ENCODE measurements at regions not wholly inside any gene's neighbourhood (a gene's known extent, or its start where the extent isn't known, plus 50 kb on each side); places are given as distances from the start of the nearest gene placed in this dataset.

DNA sequence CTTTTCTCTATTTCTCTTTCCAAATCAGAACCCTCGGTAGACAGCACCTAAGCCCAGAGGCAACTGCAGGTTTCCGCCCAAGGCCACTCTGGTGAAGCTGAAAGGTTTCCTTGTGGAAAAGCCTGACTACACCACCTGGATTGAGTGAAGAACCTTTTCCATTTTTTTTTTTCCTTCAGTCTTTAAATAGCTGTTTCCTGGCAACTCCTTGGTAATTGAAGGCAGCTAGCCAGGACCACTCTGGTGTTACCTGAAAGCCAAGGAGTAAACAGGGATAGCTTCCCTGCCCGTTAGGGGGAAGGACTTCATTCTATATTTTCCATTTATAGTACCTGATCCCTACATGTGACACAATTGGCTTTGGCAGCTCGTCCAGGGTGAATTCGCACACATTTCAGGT, 1238.4 kb downstream of the GRIK2 start:
- CTCF ChIA-PET = no interaction called here
- no peaks in the 10 kb centered on the region for H3K9me3 ChIP-seq (ENCODE audit: low read length)
- DNase-seq = no peak
- POLR2A ChIA-PET = no interaction called here
- Mint-ChIP-seq H3K4me3 (no peak overlapping the region), H3K9me3 (peaks cover 0 to 19% (median 3%) of the 10 kb centered on the region in 5 donors), H3K27ac (no peak overlapping the region), H3K36me3 (no peaks in the 10 kb centered on the region), H3K27me3 (no peaks in the 10 kb centered on the region), H3K4me1 (no peaks in the 10 kb centered on the region)
- no peak overlapping the region for H3K27ac ChIP-seq (ENCODE audit: low read depth, low read length)
- H3K36me3 ChIP-seq (ENCODE audit: insufficient read depth, low read length) = no peaks in the 10 kb centered on the region
- H3K4me1 ChIP-seq (ENCODE audit: insufficient read depth, low read length) = no peaks in the 10 kb centered on the region
- H3K4me3 ChIP-seq (ENCODE audit: low read length) = no peak overlapping the region
- no peaks in the 10 kb centered on the region for H3K27me3 ChIP-seq (ENCODE audit: insufficient read depth, low read length, poor library complexity, severe bottlenecking)

DNA sequence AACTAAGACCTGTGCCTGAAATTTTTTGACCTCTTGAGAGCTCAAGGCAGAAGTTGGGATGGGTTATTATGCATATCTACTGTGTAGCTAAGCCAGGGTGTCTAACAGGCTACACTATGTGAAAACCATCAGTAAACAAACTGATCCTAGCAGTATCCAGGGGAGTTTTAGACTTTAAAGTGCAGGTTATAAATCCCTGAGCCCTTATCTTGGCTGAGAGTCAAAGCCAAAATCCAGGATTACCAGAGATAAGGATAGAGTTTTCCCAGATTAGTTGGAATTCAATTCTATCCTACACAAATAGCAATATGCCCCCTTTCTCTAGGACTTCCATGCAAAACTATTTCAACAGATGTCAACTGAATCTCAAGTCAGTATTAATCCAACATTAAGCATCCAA, 1229.7 kb downstream of the GRIK2 start:
- no peaks in the 10 kb centered on the region for H3K4me1 ChIP-seq (ENCODE audit: insufficient read depth, low read length)
- Mint-ChIP-seq H3K4me3 (no peak overlapping the region), H3K27ac (no peak overlapping the region), H3K9me3 (peaks cover 2 to 23% (median 4%) of the 10 kb centered on the region in 5 donors), H3K4me1 (no peaks in the 10 kb centered on the region), H3K27me3 (no peaks in the 10 kb centered on the region), H3K36me3 (no peaks in the 10 kb centered on the region)
- CTCF ChIA-PET = no interaction called here
- H3K9me3 ChIP-seq (ENCODE audit: low read length) = no peaks in the 10 kb centered on the region
- no peaks in the 10 kb centered on the region for H3K27me3 ChIP-seq (ENCODE audit: insufficient read depth, low read length, poor library complexity, severe bottlenecking)
- no peak overlapping the region for H3K27ac ChIP-seq (ENCODE audit: low read depth, low read length)
- DNase-seq = no peak
- no peaks in the 10 kb centered on the region for H3K36me3 ChIP-seq (ENCODE audit: insufficient read depth, low read length)
- POLR2A ChIA-PET = no interaction called here
- no peak overlapping the region for H3K4me3 ChIP-seq (ENCODE audit: low read length)

- Histone ChIP-seq H3K4me3 (ENCODE audit: low read length) (no peak overlapping the region), H3K36me3 (ENCODE audit: insufficient read depth, low read length) (no peaks in the 10 kb centered on the region), H3K4me1 (ENCODE audit: insufficient read depth, low read length) (no peaks in the 10 kb centered on the region), H3K27ac (ENCODE audit: low read depth, low read length) (no peak overlapping the region), H3K9me3 (ENCODE audit: low read length) (no peaks in the 10 kb centered on the region), H3K27me3 (ENCODE audit: insufficient read depth, low read length, poor library complexity, severe bottlenecking) (no peaks in the 10 kb centered on the region)
- no peak overlapping the region for H3K4me3 Mint-ChIP-seq
- DNase-seq = no peak
- H3K36me3 Mint-ChIP-seq = no peaks in the 10 kb centered on the region
- H3K9me3 Mint-ChIP-seq = peaks cover 0 to 12% (median 3%) of the 10 kb centered on the region in 5 donors
- CTCF ChIA-PET = no interaction called here
- no peak overlapping the region for H3K27ac Mint-ChIP-seq
- no peaks in the 10 kb centered on the region for H3K27me3 Mint-ChIP-seq
- POLR2A ChIA-PET = no interaction called here
- H3K4me1 Mint-ChIP-seq = no peaks in the 10 kb centered on the region
Observed at GRCh38 chr6:102619585-102619984, 1226.1 kb downstream of the GRIK2 start.

DNA sequence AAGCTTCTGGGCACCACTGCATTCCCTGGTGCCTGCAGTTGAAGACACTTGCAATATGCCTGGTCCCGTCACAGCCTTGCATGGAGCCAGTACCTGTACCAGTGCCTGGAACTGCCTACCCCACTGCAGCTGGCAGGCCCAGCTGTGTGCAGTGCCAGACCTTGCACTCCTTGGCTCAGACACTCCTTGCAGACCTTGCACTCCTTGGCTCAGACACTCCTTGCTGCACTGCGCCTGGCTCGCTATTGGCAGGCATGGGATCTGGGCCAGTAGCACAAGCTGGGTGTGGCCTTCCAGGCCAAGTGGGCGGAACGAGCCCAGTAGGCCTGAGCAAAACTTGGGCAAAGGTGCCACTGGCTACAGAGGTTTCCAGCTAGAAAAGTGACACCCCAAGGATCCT, 1189.1 kb downstream of the GRIK2 start:
- no peaks in the 10 kb centered on the region for H3K36me3 Mint-ChIP-seq
- peaks cover 2 to 6% (median 3%) of the 10 kb centered on the region in 5 donors for H3K9me3 Mint-ChIP-seq
- H3K27ac ChIP-seq (ENCODE audit: low read depth, low read length) = no peak overlapping the region
- no peaks in the 10 kb centered on the region for H3K27me3 Mint-ChIP-seq
- H3K9me3 ChIP-seq (ENCODE audit: low read length) = no peaks in the 10 kb centered on the region
- DNase-seq = no peak
- no peaks in the 10 kb centered on the region for H3K4me1 ChIP-seq (ENCODE audit: insufficient read depth, low read length)
- no peaks in the 10 kb centered on the region for H3K27me3 ChIP-seq (ENCODE audit: insufficient read depth, low read length, poor library complexity, severe bottlenecking)
- CTCF ChIA-PET = no interaction called here
- no peak overlapping the region for H3K4me3 Mint-ChIP-seq
- no peak overlapping the region for H3K27ac Mint-ChIP-seq
- POLR2A ChIA-PET = no interaction called here
- H3K36me3 ChIP-seq (ENCODE audit: insufficient read depth, low read length) = no peaks in the 10 kb centered on the region
- no peaks in the 10 kb centered on the region for H3K4me1 Mint-ChIP-seq
- H3K4me3 ChIP-seq (ENCODE audit: low read length) = no peak overlapping the region

- Histone ChIP-seq H3K4me3 (ENCODE audit: low read length) (no peak overlapping the region), H3K36me3 (ENCODE audit: insufficient read depth, low read length) (no peaks in the 10 kb centered on the region), H3K9me3 (ENCODE audit: low read length) (no peaks in the 10 kb centered on the region), H3K27me3 (ENCODE audit: insufficient read depth, low read length, poor library complexity, severe bottlenecking) (no peaks in the 10 kb centered on the region), H3K27ac (ENCODE audit: low read depth, low read length) (no peak overlapping the region), H3K4me1 (ENCODE audit: insufficient read depth, low read length) (no peaks in the 10 kb centered on the region)
- peaks cover 2 to 6% (median 3%) of the 10 kb centered on the region in 5 donors for H3K9me3 Mint-ChIP-seq
- DNase-seq = peak in 1 of 5 donors; percentile 42
- ChIA-PET POLR2A (no interaction called here), CTCF (no interaction called here)
- no peaks in the 10 kb centered on the region for H3K36me3 Mint-ChIP-seq
- no peak overlapping the region for H3K4me3 Mint-ChIP-seq
- H3K4me1 Mint-ChIP-seq = no peaks in the 10 kb centered on the region
- no peaks in the 10 kb centered on the region for H3K27me3 Mint-ChIP-seq
- no peak overlapping the region for H3K27ac Mint-ChIP-seq
Observed at GRCh38 chr6:102581378-102582124, 1188.0 kb downstream of the GRIK2 start.

DNA sequence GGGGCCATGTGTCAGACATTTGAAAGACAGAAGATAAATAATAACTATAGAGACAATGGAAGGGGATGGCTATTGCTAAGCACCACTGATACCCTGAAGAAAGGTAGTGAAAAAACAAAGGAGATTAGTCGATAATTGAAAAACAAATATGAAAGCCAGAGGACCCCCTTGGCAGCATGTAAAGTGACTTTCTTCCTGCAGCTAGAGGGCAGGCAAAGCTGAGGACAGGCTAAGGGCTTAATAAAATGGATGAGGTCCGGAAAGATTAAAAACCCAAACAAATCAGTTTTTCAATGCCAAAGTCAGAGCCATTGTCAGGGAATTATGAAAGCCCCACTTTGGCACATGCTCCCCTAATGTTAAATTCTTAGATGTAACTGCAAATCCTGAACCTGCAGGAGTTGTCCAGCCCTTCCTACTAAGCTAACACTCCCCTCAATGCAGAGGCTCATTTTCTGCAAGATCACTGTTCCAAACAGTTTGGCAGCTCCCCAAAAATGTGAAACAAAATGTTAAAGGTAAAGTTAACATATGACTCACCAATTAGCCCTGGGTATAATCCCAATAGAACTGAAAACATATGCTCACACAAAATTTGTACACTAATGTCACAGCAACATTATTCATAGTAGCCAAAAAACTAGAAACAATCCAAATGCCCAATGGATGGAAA, 1177.9 kb downstream of the GRIK2 start:
- POLR2A ChIA-PET = no interaction called here
- Histone ChIP-seq H3K27me3 (ENCODE audit: insufficient read depth, low read length, poor library complexity, severe bottlenecking) (no peaks in the 10 kb centered on the region), H3K9me3 (ENCODE audit: low read length) (no peaks in the 10 kb centered on the region), H3K36me3 (ENCODE audit: insufficient read depth, low read length) (no peaks in the 10 kb centered on the region), H3K4me1 (ENCODE audit: insufficient read depth, low read length) (no peaks in the 10 kb centered on the region), H3K27ac (ENCODE audit: low read depth, low read length) (no peak overlapping the region), H3K4me3 (ENCODE audit: low read length) (no peak overlapping the region)
- peaks cover 0 to 4% (median 3%) of the 10 kb centered on the region in 5 donors for H3K9me3 Mint-ChIP-seq
- H3K4me3 Mint-ChIP-seq = no peak overlapping the region
- H3K4me1 Mint-ChIP-seq = no peaks in the 10 kb centered on the region
- no peaks in the 10 kb centered on the region for H3K27me3 Mint-ChIP-seq
- no peak overlapping the region for H3K27ac Mint-ChIP-seq
- H3K36me3 Mint-ChIP-seq = no peaks in the 10 kb centered on the region
- CTCF ChIA-PET = no interaction called here
- no peak for DNase-seq

DNA sequence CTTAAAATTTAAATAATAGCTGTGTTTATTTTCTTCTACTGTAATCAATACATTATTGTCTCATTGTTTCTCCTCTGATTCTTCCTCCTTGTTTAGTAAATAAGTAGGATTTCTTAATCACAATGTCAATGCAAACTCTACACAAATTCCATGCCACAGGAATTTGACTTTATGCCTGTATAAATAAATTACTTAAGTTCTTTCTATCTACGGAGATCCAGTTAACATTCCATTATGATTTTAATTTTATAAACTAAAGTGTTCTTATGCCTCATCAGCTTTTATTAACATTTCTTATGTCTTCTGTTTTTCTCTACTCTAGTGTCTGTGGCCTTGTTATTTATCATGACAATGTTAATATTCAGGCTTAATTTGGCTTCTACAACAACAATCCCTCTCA, 1169.2 kb downstream of the GRIK2 start:
- ChIA-PET POLR2A (no interaction called here), CTCF (no interaction called here)
- no peak overlapping the region for H3K27ac Mint-ChIP-seq
- no peak for DNase-seq
- Histone ChIP-seq H3K4me1 (ENCODE audit: insufficient read depth, low read length) (no peaks in the 10 kb centered on the region), H3K4me3 (ENCODE audit: low read length) (no peak overlapping the region), H3K36me3 (ENCODE audit: insufficient read depth, low read length) (no peaks in the 10 kb centered on the region), H3K9me3 (ENCODE audit: low read length) (no peaks in the 10 kb centered on the region), H3K27ac (ENCODE audit: low read depth, low read length) (no peak overlapping the region), H3K27me3 (ENCODE audit: insufficient read depth, low read length, poor library complexity, severe bottlenecking) (no peaks in the 10 kb centered on the region)
- H3K9me3 Mint-ChIP-seq = peaks cover 0 to 14% (median 0%) of the 10 kb centered on the region in 5 donors
- H3K4me3 Mint-ChIP-seq = no peak overlapping the region
- no peaks in the 10 kb centered on the region for H3K27me3 Mint-ChIP-seq
- H3K36me3 Mint-ChIP-seq = no peaks in the 10 kb centered on the region
- no peaks in the 10 kb centered on the region for H3K4me1 Mint-ChIP-seq

DNA sequence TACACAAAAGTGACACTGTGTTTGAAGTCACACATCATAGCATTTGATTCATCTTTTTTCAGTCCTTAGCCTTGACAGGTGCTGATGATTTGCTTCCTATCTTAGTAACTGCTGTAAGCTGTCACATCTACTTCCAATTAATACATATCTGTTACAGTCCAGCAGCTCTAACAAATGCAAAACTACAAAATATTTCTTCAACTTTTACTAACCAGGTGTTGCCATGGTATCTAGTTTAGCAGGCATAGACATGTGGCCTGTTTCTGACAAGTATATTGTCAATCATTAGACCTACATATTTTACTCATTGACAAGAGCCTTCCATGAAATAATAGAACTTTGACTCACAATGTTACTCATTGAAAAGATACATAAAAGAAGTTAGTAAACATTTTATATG, 1159.7 kb downstream of the GRIK2 start:
- no peaks in the 10 kb centered on the region for H3K36me3 ChIP-seq (ENCODE audit: insufficient read depth, low read length)
- H3K4me3 ChIP-seq (ENCODE audit: low read length) = no peak overlapping the region
- no peaks in the 10 kb centered on the region for H3K4me1 ChIP-seq (ENCODE audit: insufficient read depth, low read length)
- no peaks in the 10 kb centered on the region for H3K9me3 ChIP-seq (ENCODE audit: low read length)
- ChIA-PET CTCF (no interaction called here), POLR2A (no interaction called here)
- no peaks in the 10 kb centered on the region for H3K36me3 Mint-ChIP-seq
- no peaks in the 10 kb centered on the region for H3K4me1 Mint-ChIP-seq
- H3K4me3 Mint-ChIP-seq = no peak overlapping the region
- no peaks in the 10 kb centered on the region for H3K27me3 ChIP-seq (ENCODE audit: insufficient read depth, low read length, poor library complexity, severe bottlenecking)
- H3K27ac Mint-ChIP-seq = no peak overlapping the region
- peaks cover 0 to 9% (median 4%) of the 10 kb centered on the region in 5 donors for H3K9me3 Mint-ChIP-seq
- no peak for DNase-seq
- no peaks in the 10 kb centered on the region for H3K27me3 Mint-ChIP-seq
- H3K27ac ChIP-seq (ENCODE audit: low read depth, low read length) = no peak overlapping the region
